HG03439 (cell line): ENCODE measurements at regions not wholly inside any gene's neighbourhood (a gene's known extent, or its start where the extent isn't known, plus 50 kb on each side); places are given as distances from the start of the nearest gene placed in this dataset.

ENCODE experiments used
- ATAC-seq: cut with Tn5 transposase; IDR thresholded peaks from one replicate; pipeline ENCODE4 v1.9.1; 2021; ENCODE audit warnings: mild to moderate bottlenecking, moderate library complexity; ENCODE audit not compliant: unreplicated experiment

- ATAC-seq = no peak
These were observed 231.6 kb downstream of the MAFB start for GRCh38 chr20:40457404-40457803.

DNA sequence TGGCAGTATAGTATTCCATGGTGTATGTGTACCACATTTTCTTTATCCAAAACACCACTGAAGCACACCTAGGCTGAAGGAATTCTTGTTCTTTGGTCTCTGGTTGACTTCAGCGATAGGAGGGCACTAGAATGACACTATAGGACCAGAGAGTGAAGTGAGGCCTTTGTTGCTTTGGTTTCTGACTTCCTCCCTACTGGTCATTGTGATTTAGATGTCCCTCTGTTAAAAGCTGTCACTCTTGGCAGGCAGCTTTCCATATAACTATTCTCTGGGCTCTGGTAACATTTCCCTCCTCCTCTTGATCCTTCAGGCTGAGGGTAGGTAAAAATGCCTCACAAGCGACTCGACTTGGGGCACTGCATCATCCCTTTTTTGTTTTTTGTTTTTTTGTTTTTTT is 236.3 kb downstream of the MAFB start:
- ATAC-seq = no peak

DNA sequence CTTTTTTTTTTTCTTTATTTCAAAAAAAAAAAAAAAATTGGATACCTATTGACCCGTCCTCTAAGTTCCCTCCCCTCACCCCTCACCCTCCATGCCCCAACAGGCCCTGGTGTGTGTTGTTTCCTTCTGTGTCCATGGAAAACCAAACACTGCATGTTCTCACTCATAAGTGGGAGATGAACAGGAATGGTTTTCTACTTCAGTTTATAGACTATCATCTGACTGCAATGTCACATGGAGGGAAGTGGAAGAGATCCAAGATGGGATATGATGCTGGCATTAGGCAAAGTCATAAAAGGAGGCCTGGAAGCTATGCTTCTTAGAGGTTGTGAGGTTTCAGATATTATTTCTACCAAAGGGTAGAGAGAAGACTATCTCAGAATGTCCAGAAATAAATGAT is 237.5 kb downstream of the MAFB start:
- no peak for ATAC-seq

DNA sequence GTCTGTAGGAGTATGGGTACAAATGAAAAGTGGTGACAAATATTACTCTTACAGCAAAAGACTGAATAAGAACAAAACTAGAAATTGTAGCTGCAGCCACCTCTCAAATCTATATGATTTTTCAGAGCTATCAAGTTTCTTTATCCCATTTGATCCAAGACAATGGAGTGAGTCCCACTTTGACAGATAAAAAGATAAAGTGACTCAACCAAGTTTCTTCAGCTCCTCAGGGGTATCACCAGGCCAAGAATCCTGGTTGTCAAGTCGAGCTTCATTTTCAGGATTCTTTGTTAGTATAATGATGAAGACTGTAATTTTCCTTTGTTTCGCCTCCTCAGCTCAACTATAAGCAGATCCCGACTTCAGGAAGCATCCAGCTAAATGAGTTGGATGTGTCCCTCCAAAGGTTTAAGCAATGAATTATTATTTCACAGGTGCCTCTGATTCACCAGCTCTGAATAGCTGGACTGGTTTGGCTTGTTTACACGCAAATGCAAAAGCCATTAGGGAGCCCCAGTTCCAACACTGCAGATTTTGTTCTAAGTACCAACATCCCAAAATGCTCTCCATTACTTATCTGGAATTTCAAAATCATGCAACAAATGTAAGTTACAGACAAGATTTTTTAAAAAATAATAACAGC is 238.9 kb downstream of the MAFB start:
- ATAC-seq = no peak

GRCh38 chr20:40449144-40449690 is 239.8 kb downstream of the MAFB start:
- ATAC-seq = no peak

DNA sequence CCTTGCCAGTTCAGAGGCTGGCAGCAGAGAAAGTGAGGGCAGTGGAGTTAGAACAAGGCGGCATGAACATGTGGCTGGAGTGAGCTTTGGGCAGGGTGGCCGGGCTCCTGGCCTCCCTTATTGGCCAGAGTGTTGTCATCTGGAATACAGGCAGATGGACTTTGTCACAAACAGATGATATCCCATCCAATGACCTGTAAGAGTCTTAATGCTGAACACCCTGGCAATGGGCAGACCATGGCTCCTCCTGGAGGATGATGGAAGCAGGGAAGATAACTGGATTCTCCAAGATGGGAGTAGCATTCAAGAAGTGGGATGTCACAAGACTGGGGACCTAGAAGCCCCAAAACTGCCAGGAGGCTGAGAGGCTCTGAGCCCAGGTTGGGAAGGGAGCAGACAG is 242.1 kb downstream of the MAFB start:
- no peak for ATAC-seq

DNA sequence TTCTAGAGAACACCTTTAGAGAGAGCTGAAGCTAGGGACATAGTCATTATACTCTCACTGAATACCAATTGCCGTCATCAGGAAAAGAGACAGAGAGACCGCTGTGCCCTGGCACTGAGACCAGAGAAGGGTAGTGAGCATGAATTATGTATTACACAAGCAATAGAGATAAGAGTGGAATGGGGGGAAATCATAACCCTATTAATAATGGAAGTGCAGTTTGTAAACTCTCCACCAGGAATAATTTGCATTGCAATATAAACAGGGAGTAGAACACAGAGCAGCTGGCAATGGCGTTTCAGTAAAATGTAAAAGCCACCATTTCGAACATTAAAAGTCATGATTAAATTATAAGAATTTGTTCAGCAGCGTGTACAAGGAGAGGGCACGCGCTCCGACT is 244.5 kb downstream of the MAFB start:
- ATAC-seq = no peak

DNA sequence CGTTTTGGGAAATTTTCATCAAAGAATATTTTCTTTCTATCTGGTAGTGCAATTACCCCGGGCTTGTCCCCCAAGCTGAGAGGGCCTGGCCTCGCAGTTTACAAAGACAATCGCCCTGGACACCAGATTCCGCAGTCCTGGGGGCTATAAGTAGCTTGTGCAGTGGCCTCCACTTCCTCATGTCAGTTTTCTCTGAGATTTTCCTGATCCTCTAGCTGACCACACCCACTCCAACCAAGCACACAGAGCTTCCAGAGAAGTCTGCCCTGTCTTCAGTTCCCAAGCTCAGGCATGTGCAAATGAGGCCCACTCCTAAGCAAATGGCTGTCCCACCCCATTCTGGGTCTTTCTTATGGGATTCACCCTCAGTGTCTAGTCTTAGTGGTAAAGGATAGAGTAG is 245.3 kb downstream of the MAFB start:
- no peak for ATAC-seq

DNA sequence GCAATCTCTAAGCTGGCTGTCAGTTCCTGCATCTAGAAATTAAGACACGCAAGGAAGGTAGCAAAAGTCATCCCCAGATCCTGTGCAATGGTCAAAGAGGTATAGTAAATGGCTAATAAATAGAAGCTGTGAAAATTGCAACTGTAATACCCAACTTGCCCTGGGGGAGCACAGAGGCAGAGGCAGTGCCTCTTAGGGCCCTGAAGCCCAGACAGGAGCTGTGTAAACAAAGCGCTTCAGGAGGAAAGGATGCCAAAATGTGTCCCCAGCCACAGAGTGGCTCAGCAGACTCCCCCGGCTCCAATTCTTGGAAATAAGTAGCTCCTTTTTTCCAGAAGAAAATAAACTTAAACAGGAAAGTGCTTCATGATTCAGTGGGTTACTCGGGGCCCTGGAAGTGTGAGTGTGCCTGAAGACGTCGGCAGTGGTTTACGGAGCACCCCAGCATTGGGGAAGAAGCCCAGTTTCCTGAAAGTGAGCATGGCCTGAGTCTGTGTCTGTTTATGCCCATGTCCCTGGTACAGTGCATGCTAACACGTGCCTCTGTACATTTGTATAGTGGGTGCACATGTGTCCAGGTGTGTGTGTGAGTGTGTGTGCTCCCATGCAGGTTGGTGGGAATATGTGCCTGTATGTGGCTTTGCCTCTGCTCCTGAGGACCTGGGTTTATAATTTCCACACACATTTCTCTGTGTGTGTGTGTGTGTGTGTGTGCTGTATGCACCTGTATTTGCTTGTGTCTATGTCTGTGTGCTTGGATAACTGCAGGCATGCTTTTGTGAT is 246.7 kb downstream of the MAFB start:
- no peak for ATAC-seq

- ATAC-seq = no peak
These were observed 247.3 kb downstream of the MAFB start for GRCh38 chr20:40441771-40442170.

- no peak for ATAC-seq
These were observed 250.7 kb downstream of the MAFB start for GRCh38 chr20:40438161-40438830.

DNA sequence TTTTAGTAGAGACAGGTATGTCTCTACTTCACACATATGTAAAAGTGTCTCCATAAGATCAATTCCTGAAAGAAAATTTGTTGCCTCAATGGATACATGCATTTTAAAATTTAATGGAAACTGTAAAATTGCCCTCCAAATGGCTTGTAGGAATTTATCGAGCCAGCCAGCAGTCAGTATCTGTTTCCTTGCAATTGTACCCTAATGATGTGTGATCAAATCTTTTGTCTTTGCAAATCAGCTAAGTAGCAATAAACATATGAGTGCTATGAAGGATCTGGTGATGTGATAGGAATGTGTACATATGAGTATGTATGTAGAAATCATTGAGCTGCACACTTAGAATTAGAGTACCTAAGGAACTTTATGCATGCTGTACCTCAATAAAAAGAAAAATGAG is 253.0 kb downstream of the MAFB start:
- no peak for ATAC-seq

GRCh38 chr20:40435146-40435895 is 253.7 kb downstream of the MAFB start:
- ATAC-seq = no peak

- ATAC-seq = no peak
These were observed 254.9 kb downstream of the MAFB start for GRCh38 chr20:40434122-40434521.

- no peak for ATAC-seq
These were observed 255.6 kb downstream of the MAFB start for GRCh38 chr20:40433341-40433861.

- no peak for ATAC-seq
These were observed 257.4 kb downstream of the MAFB start for GRCh38 chr20:40431611-40432010.

- ATAC-seq = no peak
These were observed 257.9 kb downstream of the MAFB start for GRCh38 chr20:40431112-40431511.

- ATAC-seq = no peak
These were observed 262.0 kb downstream of the MAFB start for GRCh38 chr20:40427026-40427425.

- ATAC-seq = no peak
These were observed 264.3 kb downstream of the MAFB start for GRCh38 chr20:40424695-40425094.

DNA sequence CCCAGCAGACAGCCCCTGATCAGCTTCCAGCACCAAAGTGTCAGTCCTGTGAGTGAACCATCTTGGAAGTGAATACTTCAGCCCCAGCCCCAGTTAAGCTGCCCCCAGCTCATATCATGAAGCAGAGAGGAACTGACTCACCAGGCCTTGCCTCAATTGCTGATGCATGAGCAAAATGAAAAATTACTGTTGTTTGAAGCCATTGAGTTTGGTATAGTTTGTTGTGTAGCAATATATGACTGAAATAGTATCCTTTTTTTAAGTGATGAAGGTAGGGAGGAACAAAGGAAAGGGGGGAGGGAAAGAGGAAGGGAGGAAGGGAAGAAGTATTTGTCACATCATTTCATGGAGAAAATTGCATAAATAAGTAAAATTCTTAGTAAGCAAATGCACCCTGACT is 266.4 kb downstream of the MAFB start:
- no peak for ATAC-seq

- ATAC-seq = no peak
These were observed 272.8 kb downstream of the MAFB start for GRCh38 chr20:40416274-40416673.
